H1 (cell line): ENCODE measurements at regions not wholly inside any gene's neighbourhood (a gene's known extent, or its start where the extent isn't known, plus 50 kb on each side); places are given as distances from the start of the nearest gene placed in this dataset.

Experiments used
- GABPA ChIP-seq: IDR thresholded peaks from 2 replicates; pipeline ENCODE4 v1.6.1; 2011; ENCODE audit warnings: mild to moderate bottlenecking, low read length, moderate library complexity, borderline replicate concordance; ENCODE audit not compliant: insufficient read depth
- JUN ChIP-seq: IDR thresholded peaks from 2 replicates; pipeline ENCODE4 v1.6.1; 2011; ENCODE audit warnings: low read depth, mild to moderate bottlenecking, improper control_type of control experiment, low read length
- POLR2A ChIP-seq, 2 experiments: IDR thresholded peaks; 1 replicate in 1 of 2; 2 replicates in 1 of 2; pipeline ENCODE4 v1.6.1; 2011; ENCODE audit warnings: low read depth in 2 of 2, low read length in 2 of 2, mild to moderate bottlenecking in 2 of 2; ENCODE audit errors: control extremely low read depth in 1 of 2
- POU5F1 ChIP-seq: IDR thresholded peaks from 2 replicates; pipeline ENCODE4 v1.6.1; 2011; ENCODE audit warnings: low read depth, mild to moderate bottlenecking, low read length, moderate library complexity

DNA sequence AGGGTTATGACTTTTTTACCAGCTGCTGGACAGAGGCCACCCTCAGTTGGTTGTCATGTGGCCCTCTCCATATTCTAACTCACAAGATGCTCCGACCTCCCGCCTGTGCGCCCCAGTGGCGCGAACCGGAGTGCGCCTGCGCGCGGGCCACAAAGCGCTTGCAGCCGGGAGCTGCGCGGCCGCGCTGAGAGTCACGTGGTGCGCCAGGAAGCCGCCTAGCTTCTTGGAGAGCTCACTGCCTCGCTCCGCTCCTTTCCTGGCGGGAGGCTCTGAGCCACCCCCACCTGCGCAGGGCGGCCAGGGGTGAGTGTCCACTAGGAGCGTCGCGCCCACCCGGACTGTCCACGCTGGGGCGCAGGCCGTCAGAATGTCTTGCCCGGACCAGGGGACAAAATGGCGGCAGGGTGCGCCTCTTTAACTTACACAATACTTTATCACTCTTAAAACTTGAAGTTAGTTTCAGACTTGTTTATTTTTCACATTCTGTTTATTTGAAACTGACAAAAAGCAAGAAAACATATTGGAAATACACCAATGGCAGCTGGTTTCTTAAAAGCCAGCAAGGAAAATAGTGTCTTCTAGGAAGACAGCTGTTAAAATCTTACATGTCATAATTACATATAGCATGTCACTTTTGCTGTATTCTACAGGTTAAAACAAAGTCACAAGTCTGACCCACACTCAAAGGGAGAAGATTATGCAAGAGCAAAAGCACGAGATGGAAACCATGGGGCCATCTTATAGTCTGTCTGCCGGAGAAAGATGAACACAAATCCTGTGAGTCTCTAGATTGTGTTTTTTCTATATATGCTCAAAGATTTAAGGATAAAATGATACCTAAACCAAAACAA is 357.9 kb downstream of the CNTNAP4 start (continued):
- no peak for TF ChIP-seq JUN
- no peak for TF ChIP-seq GABPA
- TF ChIP-seq POU5F1, result no peak
- no peak for TF ChIP-seq POLR2A (IDR thresholded peaks at IDR 0.05; ENCODE audit: control extremely low read depth in 1 of 2, low read depth in 2 of 2, low read length in 2 of 2)
